ENCODE measurements at regions not wholly inside any gene's neighbourhood (a gene's known extent, or its start where the extent isn't known, plus 50 kb on each side); places are given as distances from the start of the nearest gene placed in this dataset.

GRCh38 chr13:62085337-62086229, 669.9 kb upstream of the PCDH20 start:
- TF ChIP-seq, protein P1, sequence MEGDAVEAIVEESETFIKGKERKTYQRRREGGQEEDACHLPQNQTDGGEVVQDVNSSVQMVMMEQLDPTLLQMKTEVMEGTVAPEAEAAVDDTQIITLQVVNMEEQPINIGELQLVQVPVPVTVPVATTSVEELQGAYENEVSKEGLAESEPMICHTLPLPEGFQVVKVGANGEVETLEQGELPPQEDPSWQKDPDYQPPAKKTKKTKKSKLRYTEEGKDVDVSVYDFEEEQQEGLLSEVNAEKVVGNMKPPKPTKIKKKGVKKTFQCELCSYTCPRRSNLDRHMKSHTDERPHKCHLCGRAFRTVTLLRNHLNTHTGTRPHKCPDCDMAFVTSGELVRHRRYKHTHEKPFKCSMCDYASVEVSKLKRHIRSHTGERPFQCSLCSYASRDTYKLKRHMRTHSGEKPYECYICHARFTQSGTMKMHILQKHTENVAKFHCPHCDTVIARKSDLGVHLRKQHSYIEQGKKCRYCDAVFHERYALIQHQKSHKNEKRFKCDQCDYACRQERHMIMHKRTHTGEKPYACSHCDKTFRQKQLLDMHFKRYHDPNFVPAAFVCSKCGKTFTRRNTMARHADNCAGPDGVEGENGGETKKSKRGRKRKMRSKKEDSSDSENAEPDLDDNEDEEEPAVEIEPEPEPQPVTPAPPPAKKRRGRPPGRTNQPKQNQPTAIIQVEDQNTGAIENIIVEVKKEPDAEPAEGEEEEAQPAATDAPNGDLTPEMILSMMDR (IDR thresholded peaks at IDR 0.05; ENCODE audit: low read depth, low read length), result no peak
- Histone ChIP-seq H3K4me3 (ENCODE audit: low read depth, low read length) (no peak overlapping the region), H3K27me3 (ENCODE audit: insufficient read depth, low read depth, severe bottlenecking) (no peaks in the 10 kb centered on the region), H3K9me3 (ENCODE audit: severe bottlenecking) (no peaks in the 10 kb centered on the region), H3K36me3 (no peaks in the 10 kb centered on the region), H3K27ac (no peak overlapping the region)
- DNase-seq, result no peak

DNA sequence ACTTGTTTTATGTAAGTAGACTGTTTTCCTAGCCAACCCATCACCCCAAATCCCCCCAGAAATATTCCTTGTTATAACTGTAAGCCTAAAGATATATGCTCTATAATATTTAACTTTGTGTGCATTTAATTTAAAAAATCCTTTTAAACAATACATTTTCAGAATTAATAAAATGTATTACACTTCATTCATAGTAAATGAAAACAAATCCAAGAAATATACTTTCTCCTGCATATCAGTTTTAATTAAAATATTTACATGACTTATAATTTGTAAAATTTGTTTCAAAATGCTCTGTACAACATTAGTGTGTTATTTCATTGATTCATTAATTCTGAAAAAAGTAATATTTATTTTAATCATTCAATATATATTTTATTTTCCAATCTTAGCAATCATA, 669.1 kb upstream of the PCDH20 start:
- Histone ChIP-seq H3K36me3 (no peaks in the 10 kb centered on the region), H3K27ac (no peak overlapping the region)
- TF ChIP-seq, protein P1 (IDR thresholded peaks at IDR 0.05; ENCODE audit: low read depth, low read length), result no peak

GRCh38 chr13:62067821-62068220, 652.2 kb upstream of the PCDH20 start:
- TF ChIP-seq, protein P1 (IDR thresholded peaks at IDR 0.05; ENCODE audit: low read depth, low read length), result no peak
- no peak overlapping the region for H3K27ac ChIP-seq
- no peak for DNase-seq
- H3K4me3 ChIP-seq (ENCODE audit: low read depth, low read length), result no peak overlapping the region
- no peaks in the 10 kb centered on the region for H3K27me3 ChIP-seq (ENCODE audit: insufficient read depth, low read depth, severe bottlenecking)
- H3K9me3 ChIP-seq (ENCODE audit: severe bottlenecking), result no peaks in the 10 kb centered on the region
- H3K36me3 ChIP-seq, result no peaks in the 10 kb centered on the region

More for the DNA sequence above, 669.1 kb upstream of the PCDH20 start:
- Histone ChIP-seq H3K27me3 (ENCODE audit: insufficient read depth, low read depth, severe bottlenecking) (no peaks in the 10 kb centered on the region), H3K4me3 (ENCODE audit: low read depth, low read length) (no peak overlapping the region), H3K9me3 (ENCODE audit: severe bottlenecking) (no peaks in the 10 kb centered on the region)
- DNase-seq, result no peak

- H3K9me3 ChIP-seq (ENCODE audit: severe bottlenecking), result no peaks in the 10 kb centered on the region
- TF ChIP-seq, protein P1 (IDR thresholded peaks at IDR 0.05; ENCODE audit: low read depth, low read length), result no peak
- no peak for DNase-seq
- no peaks in the 10 kb centered on the region for H3K36me3 ChIP-seq
- no peak overlapping the region for H3K27ac ChIP-seq
- H3K27me3 ChIP-seq (ENCODE audit: insufficient read depth, low read depth, severe bottlenecking), result no peaks in the 10 kb centered on the region
- no peak overlapping the region for H3K4me3 ChIP-seq (ENCODE audit: low read depth, low read length)
Observed at GRCh38 chr13:62065016-62065415, 649.4 kb upstream of the PCDH20 start.

DNA sequence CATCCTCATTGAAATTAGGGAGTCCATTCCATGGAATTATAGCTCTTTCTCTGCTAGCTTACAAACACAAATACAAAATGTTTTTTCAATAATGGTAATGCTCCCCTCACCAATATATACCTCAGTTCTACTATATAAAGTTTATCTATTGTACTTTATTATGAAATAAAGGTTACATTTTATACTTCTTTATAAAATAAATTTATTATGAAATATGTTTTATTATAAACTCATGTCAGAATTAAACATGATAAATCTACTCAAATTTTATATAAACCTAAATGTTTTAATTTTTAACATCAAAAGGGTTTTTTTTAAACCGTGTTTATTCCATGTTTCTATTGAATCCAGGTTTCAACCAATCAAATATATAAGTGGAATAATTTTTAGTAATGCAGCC, 646.1 kb upstream of the PCDH20 start:
- Histone ChIP-seq H3K27me3 (ENCODE audit: insufficient read depth, low read depth, severe bottlenecking) (no peaks in the 10 kb centered on the region), H3K36me3 (no peaks in the 10 kb centered on the region)
- DNase-seq, result no peak

More for the DNA sequence above, 646.1 kb upstream of the PCDH20 start:
- no peak overlapping the region for H3K4me3 ChIP-seq (ENCODE audit: low read depth, low read length)
- no peak overlapping the region for H3K27ac ChIP-seq
- no peaks in the 10 kb centered on the region for H3K9me3 ChIP-seq (ENCODE audit: severe bottlenecking)
- TF ChIP-seq, protein P1 (IDR thresholded peaks at IDR 0.05; ENCODE audit: low read depth, low read length), result no peak
